HepG2 (cell line): ENCODE measurements at regions not wholly inside any gene's neighbourhood (a gene's known extent, or its start where the extent isn't known, plus 50 kb on each side); places are given as distances from the start of the nearest gene placed in this dataset.
"Not testable (repeated sequence)": the region's sequence is repeated elsewhere in the genome, so short reads cannot be mapped to it uniquely, and the experiment has no call there.

Experiments
- ATAC-seq: fragments of 200-7000 bp; cut with Tn5 transposase; 3 replicates; pipeline ENCODE4 v1.9.1; 2020; ENCODE audit warnings: mild to moderate bottlenecking, moderate library complexity
- BruUV-seq: library from RNA; stranded (reverse); fragments of 400-500 nt; replicated peaks from 2 replicates; lab custom pipeline; 2021; lab: Mats Ljungman, UMichigan
- CTCF ChIA-PET: fragments of 300-600 bp; formaldehyde crosslinking; extraction: SDS; loops from one replicate; lab custom pipeline; 2021; ENCODE audit warnings: low total read pairs, inconsistent platforms, low intra/inter-chr PET ratio; lab: Yijun Ruan, JAX
- POLR2A ChIA-PET: fragments of 350-600 bp; sonication (Branson Sonifier 250); formaldehyde crosslinking; loops from one replicate; lab custom pipeline; 2020; ENCODE audit warnings: antibody characterized with exemption, inconsistent platforms; lab: Yijun Ruan, JAX
- DNase-seq: peaks from one replicate; pipeline ENCODE4 v3.0.0-alpha.2; 2015; ENCODE audit warnings: low spot score
- FAIRE-seq: peaks from 3 replicates; lab custom pipeline; 2011; peaks lifted over from hg19 to GRCh38; lab: Jason Lieb, UNC
- H2AFZ ChIP-seq: one replicate; pipeline ENCODE4 v1.6.1; 2011; ENCODE audit warnings: low read length, inconsistent platforms
- H3K27ac ChIP-seq: fragments of 300-600 bp; 3 replicates; pipeline ENCODE4 v1.8.0; 2011; ENCODE audit warnings: mixed run types, mild to moderate bottlenecking, mixed read lengths, low read length, inconsistent platforms; ENCODE audit not compliant: insufficient read depth; ENCODE audit errors: extremely low read length
- H3K27me3 ChIP-seq, 2 experiments: fragments of 200-600 bp in 1 of 2; 2 replicates in 1 of 2; 3 replicates in 1 of 2; pipeline versions ENCODE4 v1.6.0 to v1.8.0; 2011; ENCODE audit warnings: low read length in 2 of 2, mild to moderate bottlenecking in 2 of 2, moderate library complexity in 2 of 2, inconsistent platforms in 1 of 2; ENCODE audit not compliant: insufficient read depth in 2 of 2, control insufficient read depth in 1 of 2
- H3K36me3 ChIP-seq, 2 experiments: fragments of 200-600 bp in 1 of 2; replicated peaks in 1 of 2; 2 replicates in 1 of 2; 3 replicates in 1 of 2; pipeline versions ENCODE4 v1.5.1 to v1.8.0; 2011; ENCODE audit warnings: low read length in 2 of 2, inconsistent platforms in 1 of 2; ENCODE audit not compliant: insufficient read depth in 2 of 2, control insufficient read depth in 1 of 2
- H3K4me1 ChIP-seq: 2 replicates; pipeline ENCODE4 v1.5.1; 2012; ENCODE audit warnings: low read length, inconsistent platforms; ENCODE audit not compliant: insufficient read depth
- H3K4me2 ChIP-seq: 2 replicates; pipeline ENCODE4 v1.6.0; 2011; ENCODE audit warnings: low read depth, low read length, inconsistent platforms
- H3K4me3 ChIP-seq, 3 experiments: fragments of 200-600 bp in 1 of 3; sonication (generic), shearing (Covaris generic) in 1 of 3; replicated peaks in 1 of 3; 2 replicates each; pipeline ENCODE4 v1.5.1; 2011 to 2016; ENCODE audit warnings: low read length in 3 of 3, inconsistent platforms in 2 of 3, low read depth in 2 of 3, mild to moderate bottlenecking in 2 of 3, control low read depth in 1 of 3, mixed read lengths in 1 of 3; ENCODE audit not compliant: insufficient read depth in 1 of 3
- H3K79me2 ChIP-seq: one replicate; pipeline ENCODE4 v1.6.1; 2011; ENCODE audit warnings: low read length, inconsistent platforms; ENCODE audit not compliant: insufficient read depth
- H3K9ac ChIP-seq: 2 replicates; pipeline ENCODE4 v1.6.0; 2011; ENCODE audit warnings: mild to moderate bottlenecking, low read depth, low read length, inconsistent platforms; ENCODE audit not compliant: insufficient read depth
- H3K9me3 ChIP-seq: 2 replicates; pipeline ENCODE4 v1.5.1; 2012; ENCODE audit warnings: mild to moderate bottlenecking, low read length
- H4K20me1 ChIP-seq: 2 replicates; pipeline ENCODE4 v1.6.0; 2011; ENCODE audit warnings: inconsistent platforms, mild to moderate bottlenecking, low read length, moderate library complexity; ENCODE audit not compliant: insufficient read depth
- WGBS: methylation state at CpG from one replicate; pipeline ENCODE4 v1.1.6; 2017; ENCODE audit warnings: low lambda C conversion rate; 5-methylcytosine and 5-hydroxymethylcytosine counted together
- in situ Hi-C: cut with HindIII; loops from 2 replicates; pipeline ENCODE4 v1.10.0; 2017; ENCODE audit warnings: low pct_unique_long_range_greater_than_20kb; ENCODE audit not compliant: extremely low pct_ligation_motif_present
- intact Hi-C: fragments of 100-400 bp; cut with micrococcal nuclease; formaldehyde crosslinking; loops from one replicate; pipeline ENCODE4 v1.10.0; 2022; ENCODE audit not compliant: unreplicated experiment
- TF ChIP-seq, protein P1 (sequence below): fragments of 450-650 bp; IDR thresholded peaks from 2 replicates; pipeline ENCODE4 v1.6.1; 2016

DNA sequence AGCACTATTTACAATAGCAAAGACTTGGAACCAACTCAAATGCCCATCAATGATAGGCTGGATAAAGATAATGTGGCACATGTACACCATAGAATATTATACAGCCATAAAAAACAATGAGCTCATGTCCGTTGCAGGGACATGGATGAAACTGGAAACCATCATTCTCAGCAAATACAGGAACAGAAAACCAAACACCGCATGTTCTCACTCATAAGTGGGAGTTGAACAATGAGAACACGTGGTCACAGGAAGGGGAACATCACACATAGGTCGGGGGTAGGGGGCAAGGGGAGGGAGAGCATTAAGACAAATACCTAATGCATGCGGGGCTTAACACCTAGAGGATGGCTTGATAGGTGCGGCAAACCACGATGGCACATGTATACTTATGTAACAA, 56.0 kb upstream of the XPO1 start:
- CTCF ChIA-PET, H3K4me2 ChIP-seq, H3K4me1 ChIP-seq, H3K4me3 ChIP-seq, POLR2A ChIA-PET, ATAC-seq, H3K27me3 ChIP-seq, H3K9me3 ChIP-seq, in situ Hi-C loops, H3K9ac ChIP-seq, H2AFZ ChIP-seq, FAIRE-seq, H3K27ac ChIP-seq, BruUV-seq, intact Hi-C loops, H3K79me2 ChIP-seq, H3K36me3 ChIP-seq, DNase-seq, H4K20me1 ChIP-seq: not testable (repeated sequence)
- 41% methylated on average over 7 of the region's 7 CpGs for WGBS
- TF ChIP-seq, protein P1, sequence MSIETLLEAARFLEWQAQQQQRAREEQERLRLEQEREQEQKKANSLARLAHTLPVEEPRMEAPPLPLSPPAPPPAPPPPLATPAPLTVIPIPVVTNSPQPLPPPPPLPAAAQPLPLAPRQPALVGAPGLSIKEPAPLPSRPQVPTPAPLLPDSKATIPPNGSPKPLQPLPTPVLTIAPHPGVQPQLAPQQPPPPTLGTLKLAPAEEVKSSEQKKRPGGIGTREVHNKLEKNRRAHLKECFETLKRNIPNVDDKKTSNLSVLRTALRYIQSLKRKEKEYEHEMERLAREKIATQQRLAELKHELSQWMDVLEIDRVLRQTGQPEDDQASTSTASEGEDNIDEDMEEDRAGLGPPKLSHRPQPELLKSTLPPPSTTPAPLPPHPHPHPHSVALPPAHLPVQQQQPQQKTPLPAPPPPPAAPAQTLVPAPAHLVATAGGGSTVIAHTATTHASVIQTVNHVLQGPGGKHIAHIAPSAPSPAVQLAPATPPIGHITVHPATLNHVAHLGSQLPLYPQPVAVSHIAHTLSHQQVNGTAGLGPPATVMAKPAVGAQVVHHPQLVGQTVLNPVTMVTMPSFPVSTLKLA = peak; percentile 59

DNA sequence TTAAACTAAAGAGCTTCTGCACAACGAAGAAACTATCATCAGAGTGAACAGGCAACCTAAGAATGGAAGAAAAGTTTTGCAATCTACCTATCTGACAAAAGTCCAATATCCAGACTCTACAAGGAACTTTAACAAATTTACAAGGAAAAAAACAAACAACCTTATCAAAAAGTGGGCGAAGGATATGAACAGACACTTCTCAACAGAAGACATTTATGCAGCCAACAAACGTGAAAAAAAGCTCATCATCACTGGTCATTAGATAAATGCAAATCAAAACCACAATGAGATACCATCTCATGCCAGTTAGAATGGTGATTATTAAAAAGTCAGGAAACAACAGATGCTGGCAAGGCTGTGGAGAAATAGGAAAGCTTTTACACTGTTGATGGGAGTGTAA, 55.5 kb upstream of the XPO1 start:
- FAIRE-seq, H3K9ac ChIP-seq, intact Hi-C loops, H3K4me3 ChIP-seq, H3K27me3 ChIP-seq, H4K20me1 ChIP-seq, BruUV-seq, DNase-seq, CTCF ChIA-PET, H3K27ac ChIP-seq, H2AFZ ChIP-seq, H3K36me3 ChIP-seq, H3K79me2 ChIP-seq, POLR2A ChIA-PET, ATAC-seq, H3K9me3 ChIP-seq, in situ Hi-C loops, H3K4me1 ChIP-seq, H3K4me2 ChIP-seq: not testable (repeated sequence)
- WGBS = 3% methylated on average over 3 of the region's 3 CpGs
